ENCODE measurements at regions not wholly inside any gene's neighbourhood (a gene's known extent, or its start where the extent isn't known, plus 50 kb on each side); places are given as distances from the start of the nearest gene placed in this dataset.
"Not testable (repeated sequence)": the region's sequence is repeated elsewhere in the genome, so short reads cannot be mapped to it uniquely, and the experiment has no call there.

- no peak for ATAC-seq
- Histone ChIP-seq H3K36me3 (no peaks in the 10 kb centered on the region), H3K4me1 (no peaks in the 10 kb centered on the region), H3K27ac (no peak overlapping the region), H3K4me3 (no peak overlapping the region), H3K27me3 (no peaks in the 10 kb centered on the region), H3K9me3 (no peaks in the 10 kb centered on the region)
- WGBS, 2 donors (ENCODE audit: low coverage in 1 of 2), result no CpG with 5 or more reads among the region's 3 CpGs
- TF ChIP-seq POLR2A (IDR thresholded peaks at IDR 0.05) (no peak), POLR2AphosphoS5 (IDR thresholded peaks at IDR 0.05) (no peak), CTCF (IDR thresholded peaks at IDR 0.05) (no peak), EP300 (IDR thresholded peaks at IDR 0.05) (no peak)
Measured at GRCh38 chrX:116749943-116750342, 287.2 kb upstream of the CT83 start.

DNA sequence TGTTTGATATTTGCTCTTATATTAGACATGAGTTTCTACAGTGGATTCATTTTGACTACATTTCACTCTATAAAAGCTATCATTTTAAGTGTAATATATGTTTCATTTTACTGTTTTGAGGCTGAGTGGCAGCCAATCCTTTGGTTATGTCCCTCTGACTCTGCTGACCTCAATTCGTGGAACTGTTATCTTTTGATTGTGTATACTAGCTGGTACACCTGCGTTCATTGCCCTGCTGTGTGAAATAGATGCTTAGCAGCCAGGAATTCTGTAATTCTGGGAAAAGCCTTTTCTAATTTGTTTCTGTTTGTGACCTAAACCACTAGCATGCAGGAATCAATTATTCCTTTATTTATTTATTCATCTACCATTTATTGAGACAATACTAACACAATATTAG lies 269.4 kb upstream of the CT83 start:
- 53 to 59% methylated on average over 2 of the region's 2 CpGs for WGBS, 2 donors (ENCODE audit: low coverage in 1 of 2)
- H3K4me1 ChIP-seq, result no peaks in the 10 kb centered on the region

GRCh38 chrX:116726806-116727205 lies 264.0 kb upstream of the CT83 start:
- no peak for TF ChIP-seq EP300 (IDR thresholded peaks at IDR 0.05)
- no peak for TF ChIP-seq CTCF (IDR thresholded peaks at IDR 0.05)
- WGBS, 2 donors (ENCODE audit: low coverage in 1 of 2), result 75 to 90% methylated on average over 2 to 4 of the region's 4 CpGs

More for the DNA sequence above, 269.4 kb upstream of the CT83 start:
- no peak overlapping the region for H3K27ac ChIP-seq
- no peak for ATAC-seq
- H3K27me3 ChIP-seq, result no peaks in the 10 kb centered on the region
- no peaks in the 10 kb centered on the region for H3K9me3 ChIP-seq
- TF ChIP-seq POLR2A (IDR thresholded peaks at IDR 0.05) (no peak), CTCF (IDR thresholded peaks at IDR 0.05) (no peak), POLR2AphosphoS5 (IDR thresholded peaks at IDR 0.05) (no peak), EP300 (IDR thresholded peaks at IDR 0.05) (no peak)
- H3K36me3 ChIP-seq, result no peaks in the 10 kb centered on the region
- no peak overlapping the region for H3K4me3 ChIP-seq

DNA sequence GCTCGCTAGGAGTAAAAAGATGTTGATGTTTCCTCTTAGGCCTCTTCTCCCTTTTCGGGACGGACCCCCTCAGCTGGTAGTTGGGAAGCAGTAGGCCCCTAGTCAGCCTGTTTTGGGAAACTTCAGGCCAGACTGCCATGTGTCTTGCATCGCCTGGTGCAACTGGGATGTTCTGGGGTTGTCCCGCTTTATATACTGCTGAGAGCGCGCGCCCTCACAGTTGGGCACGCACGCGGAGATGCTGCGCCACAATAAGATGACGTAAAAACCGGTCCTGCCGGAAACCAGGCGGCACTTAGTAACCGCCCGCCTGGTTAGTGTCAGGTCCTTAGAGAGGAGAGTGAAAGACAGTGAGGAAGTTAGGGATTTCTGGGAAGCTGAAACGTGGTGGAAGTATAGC lies 231.3 kb upstream of the CT83 start:
- no peak overlapping the region for H3K27ac ChIP-seq
- WGBS, 2 donors (ENCODE audit: low coverage in 1 of 2), result 84 to 89% methylated on average over 3 to 9 of the region's 19 CpGs
- H3K4me3 ChIP-seq, result no peak overlapping the region
- ATAC-seq, result no peak
- no peaks in the 10 kb centered on the region for H3K36me3 ChIP-seq
- H3K4me1 ChIP-seq, result no peaks in the 10 kb centered on the region
- TF ChIP-seq POLR2AphosphoS5 (IDR thresholded peaks at IDR 0.05) (no peak), CTCF (IDR thresholded peaks at IDR 0.05) (no peak), POLR2A (IDR thresholded peaks at IDR 0.05) (no peak), EP300 (IDR thresholded peaks at IDR 0.05) (no peak)
- no peaks in the 10 kb centered on the region for H3K27me3 ChIP-seq
- H3K9me3 ChIP-seq, result no peaks in the 10 kb centered on the region

More at GRCh38 chrX:116726806-116727205, 264.0 kb upstream of the CT83 start:
- Histone ChIP-seq H3K4me3 (no peak overlapping the region), H3K4me1 (no peaks in the 10 kb centered on the region), H3K27ac (no peak overlapping the region), H3K9me3 (no peaks in the 10 kb centered on the region), H3K36me3 (no peaks in the 10 kb centered on the region), H3K27me3 (no peaks in the 10 kb centered on the region)
- no peak for ATAC-seq

DNA sequence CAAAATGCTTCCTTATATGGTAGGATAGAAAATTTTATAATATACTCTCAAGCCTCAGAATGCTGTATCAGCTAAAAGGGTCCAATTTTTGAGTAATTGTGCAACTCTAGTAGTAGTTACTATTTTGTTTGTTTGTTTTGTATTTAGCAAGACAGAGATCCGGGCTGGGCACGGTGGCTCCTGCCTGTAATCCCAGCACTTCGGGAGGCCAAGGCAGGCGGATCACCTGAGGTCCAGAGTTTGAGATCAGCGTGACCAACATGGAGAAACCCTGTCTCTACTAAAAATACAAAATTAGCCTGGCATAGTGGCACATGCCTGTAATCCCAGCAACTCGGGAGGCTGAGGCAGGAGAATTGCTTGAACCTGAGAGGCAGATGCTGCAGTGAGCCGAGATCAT lies 216.8 kb upstream of the CT83 start:
- not testable (repeated sequence) for H3K4me1 ChIP-seq, H3K9me3 ChIP-seq, H3K4me3 ChIP-seq, H3K36me3 ChIP-seq, H3K27ac ChIP-seq, ATAC-seq, H3K27me3 ChIP-seq
- WGBS, 2 donors (ENCODE audit: low coverage in 1 of 2), result 78% methylated on average over 5 of the region's 7 CpGs; no CpG with 5 or more reads in 1 of the 2 donors
